ENCODE measurements at regions not wholly inside any gene's neighbourhood (a gene's known extent, or its start where the extent isn't known, plus 50 kb on each side); places are given as distances from the start of the nearest gene placed in this dataset.

- Histone ChIP-seq H3K79me1 (ENCODE audit: low read depth in 1 of 2, low read length in 2 of 2) (no peaks in the 10 kb centered on the region), H4K8ac (ENCODE audit: low read depth in 2 of 2, low read length in 2 of 2) (no peak overlapping the region), H2BK120ac (ENCODE audit: low read depth, low read length) (no peak overlapping the region), H3K9me1 (ENCODE audit: insufficient read depth, low read length) (no peaks in the 10 kb centered on the region), H2BK15ac (ENCODE audit: low read depth, low read length) (no peak overlapping the region), H4K5ac (ENCODE audit: low read depth, low read length) (no peak overlapping the region), H3K4me2 (ENCODE audit: low read depth, low read length) (no peak overlapping the region), H2BK20ac (ENCODE audit: low read depth, low read length) (no peak overlapping the region), H3K36me3 (ENCODE audit: control insufficient read depth, insufficient read depth, low read length) (no peaks in the 10 kb centered on the region), H2AK9ac (replicated peaks; ENCODE audit: low read depth, low read length, poor library complexity) (no peak overlapping the region), H3K9ac (ENCODE audit: low read depth, low read length) (no peak overlapping the region), H4K91ac (ENCODE audit: insufficient read depth, low read depth, low read length) (no peak overlapping the region), H3K27me3 (ENCODE audit: control insufficient read depth, insufficient read depth, low read length) (no peaks in the 10 kb centered on the region), H3K4ac (ENCODE audit: low read depth, low read length) (no peak overlapping the region), H3K14ac (replicated peaks; ENCODE audit: low read depth, low read length) (no peak overlapping the region), H3K23ac (ENCODE audit: low read depth, low read length) (no peak overlapping the region), H3K9me3 (ENCODE audit: control insufficient read depth, insufficient read depth, low read length) (no peaks in the 10 kb centered on the region; the same call in 1 of the 2 replicates), H4K20me1 (ENCODE audit: insufficient read depth, low read length) (no peaks in the 10 kb centered on the region), H2AK5ac (ENCODE audit: low read depth, low read length) (no peak overlapping the region), H3K18ac (ENCODE audit: low read depth, low read length) (no peak overlapping the region), H3K27ac (ENCODE audit: insufficient read depth, low read length) (no peak overlapping the region), H2AFZ (replicated peaks; ENCODE audit: low read length, poor library complexity) (no peak overlapping the region), H3K4me1 (ENCODE audit: control insufficient read depth, insufficient read depth, low read length) (no peaks in the 10 kb centered on the region), H2BK5ac (ENCODE audit: low read depth, low read length, poor library complexity, severe bottlenecking) (no peak overlapping the region), H3K56ac (ENCODE audit: extremely low read depth, insufficient read depth, low read length) (no peak overlapping the region), H3K4me3 (ENCODE audit: insufficient read depth, low read depth, low read length) (no peak overlapping the region)
- TF ChIP-seq USF2 (IDR thresholded peaks at IDR 0.05; ENCODE audit: low read depth, low read length): no peak
- TF ChIP-seq RFX5 (IDR thresholded peaks at IDR 0.05; ENCODE audit: low read depth, low read length): no peak
- TF ChIP-seq MXI1 (IDR thresholded peaks at IDR 0.05; ENCODE audit: borderline replicate concordance, low read depth, low read length): no peak
- no peak for TF ChIP-seq RCOR1 (IDR thresholded peaks at IDR 0.05; ENCODE audit: insufficient replicate concordance, low read length)
- TF ChIP-seq SMC3 (IDR thresholded peaks at IDR 0.05; ENCODE audit: low read depth, low read length): no peak
- DNase-seq: no peak
- intact Hi-C loops (cut with micrococcal nuclease): no loop called here
- CTCF ChIA-PET: no interaction called here
- no CpG with 5 or more reads among the region's 4 CpGs for WGBS, 2 experiments (ENCODE audit: extremely low coverage in 2 of 2, insufficient read length in 1 of 2)
- no peak for ATAC-seq (ENCODE audit: low read depth)
- dilution Hi-C loops (cut with HindIII; ENCODE audit: low sequenced_read_pairs, unreplicated experiment): no loop called here
- no TSS peak for BruUV-seq (replicated peaks)
- POLR2A ChIA-PET (ENCODE audit: unreplicated experiment): no interaction called here
- in situ Hi-C loops (cut with MboI; ENCODE audit: low sequenced_read_pairs): no loop called here
These were observed 282.1 kb upstream of the CHD6 start for GRCh38 chr20:41900201-41900691.
